ENCODE measurements at regions not wholly inside any gene's neighbourhood (a gene's known extent, or its start where the extent isn't known, plus 50 kb on each side); places are given as distances from the start of the nearest gene placed in this dataset.

GRCh38 chr7:114853189-114853588 is 68.7 kb upstream of the MDFIC start:
- TF ChIP-seq ESRRA (IDR thresholded peaks at IDR 0.05; ENCODE audit: low read length): no peak
- TF ChIP-seq POLR2AphosphoS5 (IDR thresholded peaks at IDR 0.05; ENCODE audit: low read length): no peak
- no peak for TF ChIP-seq SRF (IDR thresholded peaks at IDR 0.05; ENCODE audit: low read depth in 2 of 2, low read length in 2 of 2)
- no peak for TF ChIP-seq JUND (IDR thresholded peaks at IDR 0.05; ENCODE audit: low read depth, low read length)
- TF ChIP-seq GABPA (IDR thresholded peaks at IDR 0.05; ENCODE audit: low read depth): no peak
- no peak for TF ChIP-seq EZH2 (IDR thresholded peaks at IDR 0.05; ENCODE audit: borderline replicate concordance, control insufficient read depth, low read depth, low read length)
- no peak for TF ChIP-seq RFX5 (IDR thresholded peaks at IDR 0.05; ENCODE audit: low read depth, low read length)
- no peak for TF ChIP-seq SUPT20H (IDR thresholded peaks at IDR 0.05; ENCODE audit: borderline replicate concordance, control insufficient read depth, low read depth, low read length)
- no peak for TF ChIP-seq CREB1 (IDR thresholded peaks at IDR 0.05; ENCODE audit: low read depth)
- no peak for TF ChIP-seq ATF3 (IDR thresholded peaks at IDR 0.05; ENCODE audit: borderline replicate concordance, extremely low read depth, low read depth, low read length)
- TF ChIP-seq ZNF207 (IDR thresholded peaks at IDR 0.05; ENCODE audit: borderline replicate concordance): no peak
- TF ChIP-seq CEBPB (IDR thresholded peaks at IDR 0.05; ENCODE audit: borderline replicate concordance in 1 of 2, low read depth in 2 of 2, low read length in 2 of 2): no peak
- TF ChIP-seq CTCF (IDR thresholded peaks at IDR 0.05 in 2 of 3, conservative IDR thresholded peaks at IDR 0.05 in 1 of 3; ENCODE audit: control insufficient read depth in 2 of 3, extremely low read depth in 1 of 3, insufficient read depth in 1 of 3, low read depth in 3 of 3, low read length in 3 of 3): no peak
- no peak for TF ChIP-seq TCF12 (IDR thresholded peaks at IDR 0.05; ENCODE audit: low read depth, low read length)

Data from GM12878 (cell line).